Neural progenitor cell (in vitro differentiated cells): ENCODE measurements at regions not wholly inside any gene's neighbourhood (a gene's known extent, or its start where the extent isn't known, plus 50 kb on each side); places are given as distances from the start of the nearest gene placed in this dataset.

Source experiments
- DNase-seq: peaks from one replicate; pipeline ENCODE4 v3.0.0-alpha.2; 2016; ENCODE audit warnings: low spot score
- H2AFZ ChIP-seq: fragments of 200-600 bp; sonication (generic); replicated peaks from 2 replicates; pipeline ENCODE4 v1.6.1; 2016; ENCODE audit warnings: antibody characterized with exemption
- H3F3A ChIP-seq: fragments of 200-600 bp; sonication (generic); 2 replicates; pipeline ENCODE4 v1.6.1; 2016; ENCODE audit warnings: antibody characterized with exemption, low read depth
- H3K27ac ChIP-seq: fragments of 200-600 bp; sonication (generic); 2 replicates; pipeline ENCODE4 v1.5.1; 2016; ENCODE audit warnings: mild to moderate bottlenecking
- H3K27me3 ChIP-seq: fragments of 200-600 bp; sonication (generic); 2 replicates; pipeline ENCODE4 v1.6.1; 2016; ENCODE audit warnings: mild to moderate bottlenecking, moderate library complexity
- H3K36me3 ChIP-seq: fragments of 200-600 bp; sonication (generic); 2 replicates; pipeline ENCODE4 v1.5.1; 2016
- H3K4me1 ChIP-seq: fragments of 200-600 bp; sonication (generic); 2 replicates; pipeline ENCODE4 v1.6.1; 2016; ENCODE audit warnings: mixed run types
- H3K4me2 ChIP-seq: fragments of 200-600 bp; sonication (generic); 2 replicates; pipeline ENCODE4 v1.6.1; 2016
- H3K4me3 ChIP-seq: fragments of 200-600 bp; sonication (generic); 2 replicates; pipeline ENCODE4 v1.5.1; 2016
- H3K79me2 ChIP-seq: fragments of 200-600 bp; sonication (generic); 2 replicates; pipeline ENCODE4 v1.6.1; 2016; ENCODE audit warnings: low read depth
- H3K9ac ChIP-seq: fragments of 200-600 bp; sonication (generic); 2 replicates; pipeline ENCODE4 v1.6.1; 2016
- H3K9me3 ChIP-seq: fragments of 200-600 bp; sonication (generic); 2 replicates; pipeline ENCODE4 v1.5.1; 2016; ENCODE audit warnings: low read depth
- H4K20me1 ChIP-seq: fragments of 200-600 bp; sonication (generic); 2 replicates; pipeline ENCODE4 v1.6.1; 2016; ENCODE audit warnings: low read depth
- H3K27ac Mint-ChIP-seq: 3 replicates; pipeline ENCODE4 v1.8.0; 2021; ENCODE audit warnings: mixed read lengths
- H3K27me3 Mint-ChIP-seq: 2 replicates; pipeline ENCODE4 v1.8.0; 2022; ENCODE audit warnings: low read depth, mild to moderate bottlenecking, inconsistent platforms, moderate library complexity, mixed read lengths; ENCODE audit not compliant: insufficient read depth
- H3K36me3 Mint-ChIP-seq: 3 replicates; pipeline ENCODE4 v1.8.0; 2021; ENCODE audit warnings: mixed read lengths
- H3K4me1 Mint-ChIP-seq: 3 replicates; pipeline ENCODE4 v1.8.0; 2021; ENCODE audit warnings: mixed read lengths
- H3K4me3 Mint-ChIP-seq: 3 replicates; pipeline ENCODE4 v1.8.0; 2021; ENCODE audit warnings: mild to moderate bottlenecking, moderate library complexity, mixed read lengths
- H3K9me3 Mint-ChIP-seq: 3 replicates; pipeline ENCODE4 v1.8.0; 2020; ENCODE audit warnings: mixed read lengths
- CTCF ChIP-seq: fragments of 200-600 bp; sonication (generic); IDR thresholded peaks from 2 replicates; pipeline ENCODE4 v1.5.1; 2017; ENCODE audit warnings: antibody characterized with exemption, mild to moderate bottlenecking
- EZH2 ChIP-seq: fragments of 200-600 bp; sonication (generic); IDR thresholded peaks from 2 replicates; pipeline ENCODE4 v1.6.1; 2017; ENCODE audit warnings: antibody characterized with exemption, mild to moderate bottlenecking, moderate library complexity
- EZH2phosphoT487 ChIP-seq: fragments of 200-600 bp; sonication (generic); IDR thresholded peaks from 2 replicates; pipeline ENCODE4 v1.6.1; 2017; ENCODE audit warnings: antibody characterized with exemption

GRCh38 chr12:105674871-105675699 lies 344.6 kb downstream of the C12orf75 start:
- Histone ChIP-seq H3K9me3 (no peaks in the 10 kb centered on the region), H3K4me2 (no peak overlapping the region), H2AFZ (no peak overlapping the region), H3F3A (peaks cover 7% of the 10 kb centered on the region), H3K4me1 (no peaks in the 10 kb centered on the region), H3K27ac (no peak overlapping the region), H3K36me3 (no peaks in the 10 kb centered on the region), H3K27me3 (no peaks in the 10 kb centered on the region), H3K9ac (no peak overlapping the region), H3K79me2 (no peaks in the 10 kb centered on the region), H4K20me1 (no peaks in the 10 kb centered on the region), H3K4me3 (no peak overlapping the region)
- Mint-ChIP-seq H3K4me1 (peaks cover 2% of the 10 kb centered on the region), H3K27ac (peak overlapping the region; percentile 17), H3K4me3 (no peak overlapping the region), H3K36me3 (peaks cover 2% of the 10 kb centered on the region), H3K27me3 (peaks cover 2% of the 10 kb centered on the region), H3K9me3 (peaks cover 7% of the 10 kb centered on the region)
- no peak for DNase-seq
- no peak for TF ChIP-seq EZH2phosphoT487
- TF ChIP-seq CTCF = no peak
- TF ChIP-seq EZH2 = no peak

GRCh38 chr12:105676694-105677093 lies 346.2 kb downstream of the C12orf75 start:
- Mint-ChIP-seq H3K27ac (no peak overlapping the region), H3K4me3 (no peak overlapping the region), H3K27me3 (peaks cover 2% of the 10 kb centered on the region), H3K36me3 (no peaks in the 10 kb centered on the region), H3K4me1 (peaks cover 2% of the 10 kb centered on the region), H3K9me3 (peaks cover 7% of the 10 kb centered on the region)
- H3K27ac ChIP-seq = no peak overlapping the region
- no peak overlapping the region for H3K9ac ChIP-seq
- no peaks in the 10 kb centered on the region for H3K27me3 ChIP-seq
- H3K4me2 ChIP-seq = no peak overlapping the region
- H3K36me3 ChIP-seq = no peaks in the 10 kb centered on the region
- H3K79me2 ChIP-seq = no peaks in the 10 kb centered on the region
- no peaks in the 10 kb centered on the region for H4K20me1 ChIP-seq
- DNase-seq = no peak
- TF ChIP-seq CTCF (no peak), EZH2 (no peak), EZH2phosphoT487 (no peak)
- no peaks in the 10 kb centered on the region for H3K4me1 ChIP-seq
- H2AFZ ChIP-seq = no peak overlapping the region
- H3K9me3 ChIP-seq = no peaks in the 10 kb centered on the region
- H3F3A ChIP-seq = peaks cover 7% of the 10 kb centered on the region
- H3K4me3 ChIP-seq = no peak overlapping the region

GRCh38 chr12:105677672-105678071 lies 347.2 kb downstream of the C12orf75 start:
- H3F3A ChIP-seq = peaks cover 7% of the 10 kb centered on the region
- Mint-ChIP-seq H3K36me3 (no peaks in the 10 kb centered on the region), H3K4me1 (peaks cover 2% of the 10 kb centered on the region), H3K9me3 (peaks cover 7% of the 10 kb centered on the region), H3K27me3 (peaks cover 2% of the 10 kb centered on the region), H3K27ac (no peak overlapping the region), H3K4me3 (no peak overlapping the region)
- H3K9ac ChIP-seq = no peak overlapping the region
- H3K27ac ChIP-seq = no peak overlapping the region
- no peak for TF ChIP-seq CTCF
- H3K4me1 ChIP-seq = no peaks in the 10 kb centered on the region
- H3K27me3 ChIP-seq = no peaks in the 10 kb centered on the region
- H3K79me2 ChIP-seq = no peaks in the 10 kb centered on the region
- no peaks in the 10 kb centered on the region for H4K20me1 ChIP-seq
- H3K4me2 ChIP-seq = no peak overlapping the region
- no peak overlapping the region for H2AFZ ChIP-seq
- no peaks in the 10 kb centered on the region for H3K36me3 ChIP-seq
- no peak overlapping the region for H3K4me3 ChIP-seq
- no peaks in the 10 kb centered on the region for H3K9me3 ChIP-seq
- no peak for DNase-seq
